NCI-H1694 (cell line): ENCODE measurements at regions not wholly inside any gene's neighbourhood (a gene's known extent, or its start where the extent isn't known, plus 50 kb on each side); places are given as distances from the start of the nearest gene placed in this dataset.

Source experiments
- DNase-seq: peaks from one replicate; lab custom pipeline; 2025; lab: John Stamatoyannopoulos, UW

DNA sequence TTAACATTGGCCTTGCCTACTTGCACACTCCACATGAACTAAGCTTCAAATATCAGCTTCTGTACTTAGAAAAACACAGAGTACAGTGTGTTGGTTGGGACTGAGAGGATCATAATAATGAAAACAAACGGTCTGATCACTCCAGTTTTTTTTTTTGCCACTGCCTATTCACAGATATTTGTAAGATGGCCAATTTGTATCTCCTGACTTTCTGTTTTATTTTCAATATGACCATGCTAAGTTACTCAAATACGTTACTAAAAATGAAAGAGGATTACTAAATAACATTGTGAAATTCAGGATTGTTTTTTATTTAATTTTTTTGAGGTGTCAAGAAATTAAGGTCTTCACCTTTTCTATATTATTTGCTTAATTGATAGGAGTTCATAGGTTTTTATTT, 595.1 kb downstream of the TUSC7 start:
- no peak for DNase-seq

DNA sequence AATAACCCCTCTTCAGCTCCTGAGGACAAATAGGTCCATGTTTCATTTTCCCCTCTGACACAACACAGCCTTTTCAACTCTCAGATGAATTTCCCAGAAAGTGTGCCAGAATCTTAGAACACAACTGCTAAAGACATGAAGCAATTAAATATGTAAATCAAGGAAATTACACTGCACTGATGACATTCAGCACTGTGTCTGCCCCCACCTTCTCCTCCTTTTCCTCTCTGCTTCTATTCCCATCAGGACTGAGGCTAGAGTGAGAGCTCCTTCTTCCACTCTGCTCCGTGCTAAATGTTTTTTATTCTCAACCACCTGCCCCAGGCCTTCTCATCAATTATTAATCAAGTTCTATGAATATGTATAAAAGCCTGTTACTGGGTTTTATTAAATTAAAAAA, 596.1 kb downstream of the TUSC7 start:
- DNase-seq: no peak

DNA sequence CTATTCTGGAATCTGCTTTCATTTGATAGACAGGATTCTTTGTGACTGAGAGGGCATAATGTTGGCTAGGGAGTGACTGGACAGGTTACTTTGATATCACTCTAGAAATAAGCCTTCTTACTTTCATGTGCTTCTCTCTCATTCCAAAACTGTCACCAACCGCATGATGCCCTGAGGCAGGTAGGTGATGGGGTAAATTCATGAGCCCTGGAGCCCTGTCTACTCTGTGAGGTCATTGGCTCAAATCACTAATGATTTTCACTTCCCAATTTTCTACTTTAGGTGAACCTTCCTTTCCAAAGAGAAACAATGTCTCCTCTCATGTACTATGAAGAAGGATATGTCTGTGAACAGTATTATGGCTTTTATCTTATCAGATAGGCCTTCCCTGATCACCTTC, 596.7 kb downstream of the TUSC7 start:
- DNase-seq: no peak

DNA sequence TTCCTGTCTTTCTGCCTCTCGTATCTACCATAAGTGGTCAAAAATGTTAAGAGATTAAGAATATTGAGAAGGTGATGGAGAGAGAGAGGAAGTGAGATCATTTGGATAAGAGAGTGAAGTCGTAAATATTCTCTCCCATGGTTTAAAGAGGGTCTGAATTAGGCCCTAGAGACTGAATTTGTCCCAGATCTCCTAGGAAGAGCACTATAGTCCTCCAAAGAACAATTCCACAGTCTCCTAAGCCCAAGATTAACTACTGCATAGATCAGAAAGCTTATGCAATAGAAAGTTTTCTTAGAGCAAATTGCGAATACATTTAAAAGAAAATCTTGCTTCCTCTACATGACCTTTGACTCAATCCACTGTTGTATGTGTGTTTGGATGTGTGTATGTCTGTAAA, 598.8 kb downstream of the TUSC7 start:
- no peak for DNase-seq

DNA sequence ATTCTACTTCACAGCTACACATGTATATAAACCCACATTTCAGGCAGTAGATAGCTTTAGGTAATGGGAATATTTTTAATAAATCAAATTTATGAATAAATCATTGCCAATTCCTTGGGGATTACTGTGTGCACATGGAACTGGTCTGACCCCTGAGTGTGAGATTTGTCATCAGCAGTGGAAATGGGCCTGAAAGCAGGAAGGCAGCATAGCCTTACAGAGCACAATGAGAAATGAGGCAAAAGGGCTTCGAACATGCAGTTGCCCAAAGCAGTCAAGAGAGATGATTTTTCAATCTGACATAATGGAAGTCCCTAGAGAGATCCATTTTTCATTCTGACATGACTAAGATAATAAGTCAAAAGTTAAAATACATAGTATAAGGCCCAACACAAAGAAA, 599.2 kb downstream of the TUSC7 start:
- no peak for DNase-seq

DNA sequence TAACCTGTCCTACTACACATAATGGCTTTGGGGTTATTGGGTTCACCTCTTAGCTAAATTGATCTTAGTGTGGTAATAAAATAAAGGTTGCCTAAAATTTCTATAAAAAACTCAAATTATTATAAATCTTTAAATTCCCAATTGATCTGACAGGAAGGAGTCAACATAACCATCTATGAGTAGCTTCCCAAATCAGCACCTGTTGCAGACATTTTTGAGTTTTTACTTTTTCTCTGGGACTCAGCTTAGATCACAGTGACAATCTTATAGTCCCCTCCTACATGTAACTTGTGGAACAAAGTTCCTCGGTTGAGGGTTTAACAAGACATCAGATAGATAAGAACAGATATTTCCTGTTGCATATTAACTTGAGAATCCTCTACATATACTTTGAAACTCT, 601.0 kb downstream of the TUSC7 start:
- DNase-seq: no peak

DNA sequence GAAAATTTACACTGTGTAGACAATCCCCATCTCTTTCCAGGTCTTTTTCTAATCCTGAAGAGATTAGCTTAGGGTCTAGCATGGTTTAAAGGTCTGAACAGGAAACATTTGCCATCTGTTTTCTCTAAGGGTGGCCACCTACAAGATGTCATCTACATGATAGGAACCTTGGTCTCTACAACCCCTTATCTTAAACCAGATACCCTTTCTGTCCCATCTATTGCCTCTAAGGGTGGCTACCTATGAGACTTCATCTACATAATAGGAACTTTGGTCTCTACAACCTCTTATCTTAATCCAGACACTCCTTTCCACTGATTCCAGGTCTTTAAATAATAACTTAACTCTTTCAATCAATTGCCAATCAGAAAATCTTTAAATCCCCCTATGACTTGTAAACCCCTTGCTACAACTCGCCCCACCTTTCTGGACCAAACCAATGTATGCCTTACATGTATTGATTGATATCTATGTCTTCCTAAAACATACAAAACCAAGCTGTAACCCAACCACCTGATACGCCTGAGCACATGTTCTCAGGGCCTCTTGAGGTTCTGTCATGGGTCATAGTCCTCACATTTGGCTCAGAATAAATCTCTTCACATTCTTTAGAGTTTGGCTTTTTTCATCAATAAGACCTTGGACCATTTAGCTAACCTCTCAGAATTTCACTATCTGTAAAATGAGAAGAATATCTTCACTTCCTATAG, 605.0 kb downstream of the TUSC7 start:
- no peak for DNase-seq

DNA sequence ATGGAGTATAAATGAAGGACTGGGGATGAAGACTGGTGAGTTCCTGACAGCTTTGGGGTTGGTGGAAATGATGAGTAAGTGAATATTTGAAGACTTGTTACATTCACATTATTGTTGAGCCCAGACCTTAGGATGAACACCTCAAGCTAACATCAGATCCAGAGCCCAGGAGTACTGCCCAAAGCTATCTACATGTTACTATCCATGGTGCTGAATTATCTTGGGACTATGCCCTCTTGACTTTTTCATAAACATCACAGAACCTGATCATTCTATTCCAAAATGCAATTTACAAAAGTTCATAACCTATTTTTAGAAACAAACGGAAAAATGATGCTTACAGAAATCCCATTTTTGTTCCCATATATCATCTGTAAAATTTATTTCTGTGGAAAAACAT, 613.3 kb downstream of the TUSC7 start:
- DNase-seq: no peak

DNA sequence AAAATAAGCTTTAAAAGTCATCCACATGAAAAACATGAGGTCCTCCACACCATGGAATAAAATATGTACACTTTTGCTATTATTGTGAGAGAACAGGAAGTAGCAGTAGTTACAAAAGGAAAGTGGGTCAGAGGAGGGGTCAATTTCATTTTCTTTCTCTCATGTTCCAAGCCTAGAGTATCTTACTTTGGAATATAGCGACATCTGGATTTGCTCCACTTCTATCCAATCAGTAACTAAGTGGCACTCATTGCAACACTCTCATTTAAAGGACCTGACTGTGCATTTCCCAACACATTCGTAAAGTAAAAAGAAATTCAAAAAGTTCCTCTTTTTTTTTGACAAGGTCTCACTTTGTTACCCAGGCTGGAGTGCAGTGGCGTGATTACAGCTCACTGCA, 637.3 kb downstream of the TUSC7 start:
- DNase-seq: no peak

DNA sequence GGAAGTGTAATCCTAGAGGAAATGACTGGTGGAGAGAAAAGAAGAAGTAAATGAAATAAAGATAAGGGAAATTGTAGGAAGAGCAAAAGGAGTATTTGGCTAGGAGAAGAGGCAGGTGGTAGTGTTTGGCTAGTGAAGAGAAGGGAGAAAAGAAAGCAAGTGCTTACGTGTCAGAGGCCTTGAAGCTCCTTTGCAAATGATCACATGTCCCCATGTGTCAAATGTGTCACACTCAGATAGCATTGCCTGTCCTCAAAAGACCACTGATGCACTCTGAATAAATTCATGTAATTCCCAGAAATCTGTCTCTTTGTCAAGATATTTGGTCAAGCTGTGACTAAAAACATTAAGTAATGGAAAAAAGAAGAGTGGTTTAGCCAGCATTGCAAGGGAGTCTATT, 639.3 kb downstream of the TUSC7 start:
- no peak for DNase-seq

DNA sequence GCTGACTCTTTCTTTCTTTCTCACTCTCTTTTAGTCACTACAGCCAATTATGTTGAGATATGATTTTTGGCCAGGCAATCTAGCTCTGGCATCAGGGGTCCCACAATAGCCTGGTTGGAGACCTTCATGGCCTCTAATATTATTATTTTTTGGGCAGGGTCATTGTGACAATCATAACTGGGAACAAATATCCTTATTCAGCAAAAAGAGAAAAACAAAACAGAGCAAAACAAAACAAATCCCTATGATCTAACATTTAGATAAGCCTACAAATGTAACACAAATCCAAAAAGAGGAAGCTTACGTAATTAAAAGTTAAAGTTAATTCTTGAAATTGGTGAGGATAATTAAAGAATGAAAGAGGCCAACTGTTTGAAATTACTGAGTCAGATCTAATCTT, 640.0 kb downstream of the TUSC7 start:
- DNase-seq: no peak

DNA sequence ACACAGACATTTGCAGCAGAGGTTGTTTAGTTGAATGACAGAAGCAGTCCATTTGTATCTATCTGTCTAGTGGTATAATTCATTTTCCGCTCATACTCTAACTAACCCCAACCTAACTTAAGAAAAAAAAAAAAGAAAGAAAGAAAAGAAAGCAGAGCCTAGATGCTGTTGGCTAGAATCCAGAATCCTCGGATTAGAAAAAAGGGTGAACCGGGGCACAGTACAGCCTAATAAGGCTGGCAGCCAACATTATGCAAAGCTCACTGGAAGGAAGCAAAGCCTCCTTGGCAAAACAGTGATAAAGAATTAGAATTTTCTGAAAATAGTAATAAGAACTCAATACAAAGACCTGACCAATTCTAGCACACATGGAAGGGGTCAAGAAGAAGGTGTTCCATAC, 640.8 kb downstream of the TUSC7 start:
- no peak for DNase-seq

DNA sequence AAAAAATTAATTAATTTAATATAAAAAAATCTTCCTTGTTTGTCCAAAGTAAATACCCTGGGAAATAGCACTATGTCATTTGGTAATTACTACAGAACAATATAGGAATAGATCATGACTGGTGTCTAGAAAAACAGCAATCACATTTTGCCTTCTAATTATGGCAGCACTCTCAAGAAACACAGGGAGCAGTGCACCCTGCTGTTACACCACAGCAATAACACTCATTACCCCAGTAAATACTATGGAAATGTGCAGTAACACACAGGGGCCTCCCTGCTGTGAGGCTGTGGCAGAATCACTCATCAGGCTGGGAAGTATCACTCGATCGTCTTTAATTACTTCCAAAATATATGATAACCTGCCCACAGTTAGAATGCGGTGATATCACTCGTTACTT, 646.0 kb downstream of the TUSC7 start:
- peak; percentile 26 for DNase-seq

DNA sequence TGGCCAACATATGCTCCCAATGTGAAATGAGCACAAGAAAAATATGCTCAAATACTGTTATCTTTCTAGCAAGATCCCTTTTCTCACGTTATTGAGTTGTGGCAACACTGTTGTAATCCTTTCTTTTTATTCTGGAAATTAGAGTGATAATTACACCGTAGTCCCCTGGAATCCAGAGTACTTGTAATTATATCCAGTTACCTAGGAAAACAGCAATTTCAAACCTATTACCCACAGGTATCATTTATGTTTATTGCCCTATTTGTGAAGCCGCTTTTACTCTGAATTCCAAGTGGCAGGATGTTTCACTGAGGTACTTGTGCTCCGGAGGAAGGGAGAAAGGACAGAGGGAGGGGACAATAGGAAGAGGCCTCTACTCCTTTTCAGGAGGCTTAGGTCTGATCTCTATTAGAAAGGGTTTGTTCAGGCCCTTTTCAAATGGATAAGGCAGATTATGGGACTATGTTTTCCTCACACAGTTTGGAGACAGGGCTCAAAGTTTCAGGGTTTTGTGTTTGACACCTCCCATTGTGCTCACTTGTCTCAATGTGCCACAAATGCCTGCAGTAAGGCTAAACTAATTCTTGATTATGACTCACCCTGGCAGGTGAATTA, 646.6 kb downstream of the TUSC7 start:
- DNase-seq: no peak

DNA sequence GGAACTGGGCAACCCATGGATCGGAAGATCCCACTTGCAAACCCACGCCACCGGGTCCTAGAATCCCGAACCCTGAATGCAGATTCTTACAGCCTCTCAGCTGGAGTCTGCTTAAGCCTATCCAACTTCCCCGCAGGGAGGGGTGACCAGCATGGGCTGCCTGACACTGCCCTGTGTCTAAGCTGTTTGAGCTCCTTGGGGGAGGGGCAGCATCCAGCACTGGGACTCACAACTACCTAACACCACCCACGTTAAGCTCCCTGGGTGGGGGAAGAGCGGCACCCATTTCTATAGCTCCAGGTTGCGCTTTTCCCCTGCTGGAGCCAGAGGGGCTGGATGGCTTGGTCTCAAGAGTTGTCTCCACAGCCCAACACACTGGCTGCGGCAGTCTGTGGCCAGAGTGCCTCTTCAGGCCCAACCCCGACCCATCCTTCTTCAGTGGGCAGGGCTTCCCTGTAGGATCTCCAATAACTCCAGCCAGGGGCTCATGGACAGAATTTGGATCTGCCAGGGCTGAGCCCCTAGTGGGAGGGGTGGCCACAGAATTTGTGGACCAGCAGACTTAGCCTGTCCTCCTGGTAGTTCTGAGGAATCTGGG, 649.2 kb downstream of the TUSC7 start:
- DNase-seq: no peak

DNA sequence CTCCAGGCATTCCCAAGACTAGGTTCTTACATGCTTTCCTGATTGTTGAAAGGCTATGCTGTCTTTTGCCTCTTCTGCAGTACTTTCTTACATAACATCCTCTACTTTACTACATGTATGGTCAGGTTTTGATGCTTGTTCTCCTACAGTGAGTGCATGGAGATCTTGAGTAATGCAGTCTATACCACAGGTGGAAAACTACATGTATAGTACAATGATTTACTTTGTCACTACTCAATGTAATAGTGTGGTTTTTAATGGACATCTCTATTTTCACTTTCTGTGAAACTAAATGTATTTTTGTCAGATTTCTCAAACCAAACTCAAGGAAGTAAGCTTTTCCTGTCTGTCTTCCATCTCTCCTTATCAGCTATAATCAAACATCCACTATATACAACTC, 657.0 kb downstream of the TUSC7 start:
- no peak for DNase-seq

DNA sequence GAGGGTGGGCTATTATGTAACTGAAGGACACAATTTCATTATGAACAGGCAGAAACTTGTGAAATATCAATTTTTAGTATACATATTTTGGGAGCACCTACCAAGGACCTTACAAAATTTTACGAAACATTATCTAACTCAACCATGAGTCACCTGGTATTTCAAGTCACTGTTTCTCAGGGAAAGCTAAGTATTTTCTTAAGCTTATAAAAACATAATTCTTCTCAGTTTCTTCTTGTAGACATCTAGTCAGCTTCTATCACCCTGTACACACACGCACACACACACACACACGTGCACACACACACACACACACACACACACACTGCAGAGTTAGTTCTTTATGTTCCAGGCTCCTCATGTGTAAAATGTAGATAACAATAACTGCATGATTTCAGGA, 658.3 kb downstream of the TUSC7 start:
- no peak for DNase-seq

DNA sequence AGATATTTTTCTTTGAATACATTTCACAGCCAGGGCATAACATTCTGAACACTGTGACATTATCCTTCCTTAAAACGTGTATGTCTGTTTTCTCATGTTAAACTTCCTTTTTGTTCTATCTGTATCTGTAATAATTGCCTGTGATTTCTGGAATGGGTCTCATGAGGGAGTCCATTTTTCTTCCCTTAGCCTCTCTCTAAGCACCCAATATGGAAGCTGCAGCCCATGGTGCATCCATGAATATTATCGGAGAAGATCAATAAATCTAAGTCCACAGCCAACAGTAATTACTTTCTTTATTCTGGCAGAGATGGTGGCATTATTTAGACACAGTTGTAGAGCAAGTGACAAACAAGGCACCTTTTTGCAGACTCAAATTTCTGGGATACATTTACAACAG, 671.1 kb downstream of the TUSC7 start:
- DNase-seq: no peak

DNA sequence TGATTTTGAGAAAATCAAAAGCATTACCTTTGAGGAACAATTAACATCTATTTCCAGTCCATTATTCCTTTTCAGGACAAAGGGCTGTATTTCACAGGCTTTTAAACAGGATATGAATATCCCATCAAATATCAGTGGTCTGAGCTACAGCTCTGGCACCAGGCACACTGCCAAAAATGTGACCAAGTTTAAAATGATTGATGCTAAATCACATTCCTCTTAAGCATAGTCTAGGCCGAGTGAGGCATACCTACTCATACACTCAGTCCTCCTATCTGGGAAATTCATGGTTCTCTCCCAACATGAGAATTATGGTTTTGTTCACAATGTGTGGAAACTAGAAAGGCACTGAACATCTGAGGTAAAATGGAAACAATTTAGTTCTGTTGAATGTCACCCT, 683.5 kb downstream of the TUSC7 start:
- no peak for DNase-seq

DNA sequence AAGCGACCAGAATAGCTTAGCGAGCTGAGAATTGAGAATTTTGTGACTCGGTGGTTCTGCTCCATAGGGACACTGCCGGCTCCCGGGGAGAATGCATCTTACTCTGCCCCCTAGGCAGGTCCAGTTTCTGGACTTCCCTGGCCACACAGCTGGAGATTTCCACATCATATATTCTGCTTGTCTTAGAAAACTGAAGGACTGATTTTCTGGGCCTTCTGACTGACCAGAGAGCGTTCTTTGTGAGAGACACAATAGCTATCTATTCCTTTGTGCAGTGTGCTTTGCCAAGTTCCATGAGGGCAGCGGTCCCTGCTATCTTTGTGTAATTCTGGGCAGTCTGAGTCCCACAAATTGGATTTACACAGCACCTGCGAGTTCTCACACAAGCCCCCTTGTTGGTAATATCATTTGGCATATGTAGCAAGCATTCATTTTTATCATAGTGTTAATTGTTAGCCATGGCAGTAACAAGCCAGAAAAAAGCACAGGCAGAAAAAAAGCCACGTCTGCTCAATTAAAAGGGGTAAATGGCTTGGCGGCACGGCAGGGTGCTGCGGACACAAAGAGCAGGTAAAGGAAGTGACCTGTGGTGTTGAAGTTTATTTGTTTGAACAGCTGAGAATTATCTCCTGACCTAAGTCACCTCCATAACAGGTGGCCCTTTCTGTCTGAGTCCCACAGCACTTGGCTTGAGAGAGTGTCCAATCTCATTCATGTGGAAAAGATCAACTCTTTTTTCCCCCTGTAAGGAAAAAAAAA, 688.7 kb downstream of the TUSC7 start:
- no peak for DNase-seq

DNA sequence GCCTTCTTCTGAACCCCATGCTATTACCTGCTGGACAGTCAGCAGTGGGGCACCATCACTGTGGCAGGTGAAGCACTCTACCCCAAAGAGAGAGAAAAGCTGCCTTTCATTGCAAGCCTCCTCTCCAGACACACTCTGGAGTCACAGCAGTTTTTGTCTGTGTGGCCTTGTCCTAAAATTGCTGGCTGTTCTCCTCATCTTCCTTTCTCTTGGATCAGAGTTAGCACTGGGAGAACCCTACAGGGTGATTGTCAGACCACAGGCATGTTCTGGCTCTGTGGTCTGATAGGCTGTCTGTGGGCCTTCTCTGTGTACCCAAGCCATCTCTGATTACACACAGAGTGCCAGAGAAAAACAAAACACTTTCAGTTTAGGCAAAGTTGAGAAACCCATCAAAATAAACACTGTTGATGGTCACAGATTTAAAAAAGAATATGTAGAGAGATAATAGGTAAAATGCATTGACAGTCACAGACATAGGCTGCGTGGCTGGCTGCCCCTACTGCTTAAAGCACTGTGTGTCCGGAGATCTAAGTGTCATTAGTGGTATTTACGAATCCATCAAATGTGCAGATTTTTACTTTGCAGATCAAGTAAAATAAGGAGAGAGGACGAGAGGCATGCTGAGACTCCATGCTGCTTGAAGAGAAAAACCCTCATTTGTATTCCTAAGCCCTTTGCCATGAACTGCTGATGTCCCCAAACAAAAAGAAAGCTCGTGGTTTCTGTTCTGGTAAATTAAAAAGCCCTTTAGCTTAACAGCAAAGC, 689.9 kb downstream of the TUSC7 start:
- peak; percentile 16 for DNase-seq

DNA sequence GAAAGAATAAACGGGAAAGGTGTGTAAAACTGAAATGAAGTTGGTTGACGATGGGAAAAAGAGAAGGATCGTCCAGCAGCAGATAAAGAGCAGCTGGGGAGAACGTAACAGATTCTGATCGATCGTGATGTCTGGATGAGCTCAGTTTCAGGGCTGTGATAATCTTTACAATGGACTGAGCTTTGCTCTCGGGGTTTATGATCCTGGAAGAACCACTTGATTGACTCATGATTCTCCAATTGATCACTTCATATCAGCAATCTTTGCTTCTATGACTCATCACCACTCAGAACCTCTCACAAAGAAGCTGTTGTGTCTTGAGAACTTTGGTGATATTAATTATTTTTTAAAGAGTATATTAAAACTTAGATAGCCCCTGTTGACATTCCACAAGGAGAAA, 690.7 kb downstream of the TUSC7 start:
- DNase-seq: no peak
